Epithelial cell of proximal tubule (primary cell): ENCODE measurements at regions not wholly inside any gene's neighbourhood (a gene's known extent, or its start where the extent isn't known, plus 50 kb on each side); places are given as distances from the start of the nearest gene placed in this dataset.
"Not testable (repeated sequence)": the region's sequence is repeated elsewhere in the genome, so short reads cannot be mapped to it uniquely, and the experiment has no call there.

Experiments
- DNase-seq: peaks from one replicate; pipeline ENCODE4 v3.0.0-alpha.2; 2011; ENCODE audit warnings: low read depth
- H3K4me3 ChIP-seq: 2 replicates; pipeline ENCODE4 v1.5.1; 2011; ENCODE audit warnings: low read depth, mild to moderate bottlenecking, low read length
- CTCF ChIP-seq: conservative IDR thresholded peaks from 2 replicates; pipeline ENCODE4 v1.5.1; 2012; ENCODE audit warnings: low read depth, mild to moderate bottlenecking, low read length

GRCh38 chr12:33222357-33222756 is 217.3 kb downstream of the SYT10 start:
- no peak for DNase-seq
- no peak overlapping the region for H3K4me3 ChIP-seq
- no peak for TF ChIP-seq CTCF

GRCh38 chr12:33205981-33206380 is 233.6 kb downstream of the SYT10 start:
- no peak for DNase-seq
- no peak for TF ChIP-seq CTCF
- no peak overlapping the region for H3K4me3 ChIP-seq

GRCh38 chr12:33194389-33194788 is 245.2 kb downstream of the SYT10 start:
- DNase-seq, H3K4me3 ChIP-seq: not testable (repeated sequence)

GRCh38 chr12:33192226-33192625 is 247.4 kb downstream of the SYT10 start:
- no peak overlapping the region for H3K4me3 ChIP-seq
- no peak for DNase-seq
- no peak for TF ChIP-seq CTCF

- no peak overlapping the region for H3K4me3 ChIP-seq
- no peak for TF ChIP-seq CTCF
- DNase-seq, result no peak
Measured at GRCh38 chr12:33187409-33187808, 252.2 kb downstream of the SYT10 start.

GRCh38 chr12:33184161-33184560 is 255.5 kb downstream of the SYT10 start:
- no peak for TF ChIP-seq CTCF
- DNase-seq, result no peak
- H3K4me3 ChIP-seq, result no peak overlapping the region

- no peak for TF ChIP-seq CTCF
- no peak for DNase-seq
- no peak overlapping the region for H3K4me3 ChIP-seq
Measured at GRCh38 chr12:33182485-33182884, 257.1 kb downstream of the SYT10 start.

- no peak for DNase-seq
- H3K4me3 ChIP-seq, result no peak overlapping the region
- TF ChIP-seq CTCF, result no peak
Measured at GRCh38 chr12:33180918-33181317, 258.7 kb downstream of the SYT10 start.

GRCh38 chr12:33166260-33166659 is 269.7 kb upstream of the PKP2 start:
- H3K4me3 ChIP-seq, DNase-seq: not testable (repeated sequence)
